ENCODE measurements at regions not wholly inside any gene's neighbourhood (a gene's known extent, or its start where the extent isn't known, plus 50 kb on each side); places are given as distances from the start of the nearest gene placed in this dataset.

- TF ChIP-seq RAD21 (IDR thresholded peaks at IDR 0.05) (no peak), CTCF (IDR thresholded peaks at IDR 0.05; ENCODE audit: low read depth, low read length, missing input control) (no peak), RXRA (IDR thresholded peaks at IDR 0.05) (no peak)
- no peaks in the 10 kb centered on the region for H3K4me1 ChIP-seq (ENCODE audit: control insufficient read depth in 4 of 4, insufficient read depth in 4 of 4, low read length in 3 of 4)
- no peak overlapping the region for H3K9ac ChIP-seq (ENCODE audit: low read depth in 1 of 2, low read length in 2 of 2)
- H3K36me3 ChIP-seq (ENCODE audit: control insufficient read depth in 4 of 4, insufficient read depth in 3 of 4, low read depth in 1 of 4, low read length in 3 of 4), result no peaks in the 10 kb centered on the region
- DNase-seq (ENCODE audit: low spot score), result no peak
- H3K27ac ChIP-seq (ENCODE audit: low read depth in 1 of 2, low read length in 2 of 2), result no peak overlapping the region
- no peaks in the 10 kb centered on the region for H3K27me3 ChIP-seq (ENCODE audit: control insufficient read depth in 4 of 4, insufficient read depth in 4 of 4, low read length in 3 of 4)
- WGBS, result 78% methylated on average over 3 of the region's 3 CpGs
- H3K9me3 ChIP-seq (ENCODE audit: control insufficient read depth in 4 of 4, low read length in 3 of 4), result no peaks in the 10 kb centered on the region
- no peak overlapping the region for H3K4me3 ChIP-seq (ENCODE audit: low read depth in 1 of 3, low read length in 3 of 3)
Observed at GRCh38 chr5:107217721-107218130, 453.0 kb downstream of the EFNA5 start.

- Histone ChIP-seq H3K27ac (ENCODE audit: low read depth in 1 of 2, low read length in 2 of 2) (no peak overlapping the region), H3K4me3 (ENCODE audit: low read depth in 1 of 3, low read length in 3 of 3) (no peak overlapping the region), H3K36me3 (ENCODE audit: control insufficient read depth in 4 of 4, insufficient read depth in 3 of 4, low read depth in 1 of 4, low read length in 3 of 4) (no peaks in the 10 kb centered on the region), H3K9me3 (ENCODE audit: control insufficient read depth in 4 of 4, low read length in 3 of 4) (no peaks in the 10 kb centered on the region), H3K4me1 (ENCODE audit: control insufficient read depth in 4 of 4, insufficient read depth in 4 of 4, low read length in 3 of 4) (no peaks in the 10 kb centered on the region), H3K27me3 (ENCODE audit: control insufficient read depth in 4 of 4, insufficient read depth in 4 of 4, low read length in 3 of 4) (no peaks in the 10 kb centered on the region), H3K9ac (ENCODE audit: low read depth in 1 of 2, low read length in 2 of 2) (no peak overlapping the region)
- DNase-seq (ENCODE audit: low spot score), result no peak
- TF ChIP-seq GABPA (IDR thresholded peaks at IDR 0.05 in 1 of 2, conservative IDR thresholded peaks at IDR 0.05 in 1 of 2) (no peak), REST (IDR thresholded peaks at IDR 0.05) (no peak), YY1 (IDR thresholded peaks at IDR 0.05) (no peak), HNF4G (IDR thresholded peaks at IDR 0.05) (no peak), RXRA (IDR thresholded peaks at IDR 0.05) (no peak), TAF1 (conservative IDR thresholded peaks at IDR 0.05) (no peak), NR2F2 (IDR thresholded peaks at IDR 0.05) (no peak), EGR1 (IDR thresholded peaks at IDR 0.05; ENCODE audit: low read depth in 2 of 2) (no peak), MAX (IDR thresholded peaks at IDR 0.05) (no peak), HNF4A (conservative IDR thresholded peaks at IDR 0.05) (no peak), ATF3 (IDR thresholded peaks at IDR 0.05) (no peak)
- 59% methylated on average over 5 of the region's 5 CpGs for WGBS
Observed at GRCh38 chr5:107216587-107216986, 454.1 kb downstream of the EFNA5 start.

- 42% methylated on average over 2 of the region's 2 CpGs for WGBS
- H3K9ac ChIP-seq (ENCODE audit: low read depth in 1 of 2, low read length in 2 of 2), result no peak overlapping the region
- DNase-seq (ENCODE audit: low spot score), result no peak
- H3K4me3 ChIP-seq (ENCODE audit: low read depth in 1 of 3, low read length in 3 of 3), result no peak overlapping the region
- H3K4me1 ChIP-seq (ENCODE audit: control insufficient read depth in 4 of 4, insufficient read depth in 4 of 4, low read length in 3 of 4), result no peaks in the 10 kb centered on the region
- no peaks in the 10 kb centered on the region for H3K36me3 ChIP-seq (ENCODE audit: control insufficient read depth in 4 of 4, insufficient read depth in 3 of 4, low read depth in 1 of 4, low read length in 3 of 4)
- H3K9me3 ChIP-seq (ENCODE audit: control insufficient read depth in 4 of 4, low read length in 3 of 4), result no peaks in the 10 kb centered on the region
- no peaks in the 10 kb centered on the region for H3K27me3 ChIP-seq (ENCODE audit: control insufficient read depth in 4 of 4, insufficient read depth in 4 of 4, low read length in 3 of 4)
- H3K27ac ChIP-seq (ENCODE audit: low read depth in 1 of 2, low read length in 2 of 2), result no peak overlapping the region
- no peak for TF ChIP-seq EGR1 (IDR thresholded peaks at IDR 0.05; ENCODE audit: low read depth in 2 of 2)
- no peak for TF ChIP-seq ATF3 (IDR thresholded peaks at IDR 0.05)
- TF ChIP-seq GABPA (IDR thresholded peaks at IDR 0.05 in 1 of 2, conservative IDR thresholded peaks at IDR 0.05 in 1 of 2), result no peak
- no peak for TF ChIP-seq NR2F2 (IDR thresholded peaks at IDR 0.05)
- no peak for TF ChIP-seq FOXA1 (IDR thresholded peaks at IDR 0.05)
- TF ChIP-seq TAF1 (conservative IDR thresholded peaks at IDR 0.05), result no peak
- TF ChIP-seq FOXA2 (IDR thresholded peaks at IDR 0.05), result no peak
- TF ChIP-seq YY1 (IDR thresholded peaks at IDR 0.05), result no peak
- TF ChIP-seq REST (IDR thresholded peaks at IDR 0.05), result no peak
- no peak for TF ChIP-seq HNF4A (conservative IDR thresholded peaks at IDR 0.05)
- TF ChIP-seq ZBTB33 (IDR thresholded peaks at IDR 0.05), result no peak
Observed at GRCh38 chr5:107215611-107216010, 455.1 kb downstream of the EFNA5 start.

Measured in liver (tissue), 8 donors.